ENCODE measurements at regions not wholly inside any gene's neighbourhood (a gene's known extent, or its start where the extent isn't known, plus 50 kb on each side); places are given as distances from the start of the nearest gene placed in this dataset.

- no peak for DNase-seq (ENCODE audit: low read depth, low spot score)
Observed at GRCh38 chr7:33810356-33810755, 95.0 kb upstream of the BMPER start.

GRCh38 chr7:33813331-33813730 is 92.0 kb upstream of the BMPER start:
- no peak for DNase-seq (ENCODE audit: low read depth, low spot score)

GRCh38 chr7:33814400-33814799 is 90.9 kb upstream of the BMPER start:
- DNase-seq (ENCODE audit: low read depth, low spot score), result no peak

GRCh38 chr7:33814936-33815335 is 90.4 kb upstream of the BMPER start:
- DNase-seq (ENCODE audit: low read depth, low spot score), result no peak

GRCh38 chr7:33815336-33815735 is 90.0 kb upstream of the BMPER start:
- DNase-seq (ENCODE audit: low read depth, low spot score), result no peak

- DNase-seq (ENCODE audit: low read depth, low spot score), result no peak
Observed at GRCh38 chr7:33816106-33816505, 89.2 kb upstream of the BMPER start.

- no peak for DNase-seq (ENCODE audit: low read depth, low spot score)
Observed at GRCh38 chr7:33819658-33820057, 85.7 kb upstream of the BMPER start.

GRCh38 chr7:33820206-33820605 is 85.1 kb upstream of the BMPER start:
- DNase-seq (ENCODE audit: low read depth, low spot score), result no peak

- no peak for DNase-seq (ENCODE audit: low read depth, low spot score)
Observed at GRCh38 chr7:33821970-33822369, 83.4 kb upstream of the BMPER start.

GRCh38 chr7:33823913-33824312 is 81.4 kb upstream of the BMPER start:
- no peak for DNase-seq (ENCODE audit: low read depth, low spot score)

- DNase-seq (ENCODE audit: low read depth, low spot score), result no peak
Observed at GRCh38 chr7:33824911-33825459, 80.4 kb upstream of the BMPER start.

- DNase-seq (ENCODE audit: low read depth, low spot score), result no peak
Observed at GRCh38 chr7:33825644-33826043, 79.7 kb upstream of the BMPER start.

- DNase-seq (ENCODE audit: low read depth, low spot score), result no peak
Observed at GRCh38 chr7:33829536-33829935, 75.8 kb upstream of the BMPER start.

GRCh38 chr7:33831389-33832141 is 73.8 kb upstream of the BMPER start:
- DNase-seq (ENCODE audit: low read depth, low spot score), result no peak

GRCh38 chr7:33832271-33832721 is 73.0 kb upstream of the BMPER start:
- no peak for DNase-seq (ENCODE audit: low read depth, low spot score)

GRCh38 chr7:33836797-33837355 is 68.5 kb upstream of the BMPER start:
- DNase-seq (ENCODE audit: low read depth, low spot score), result no peak

GRCh38 chr7:33837356-33837851 is 67.9 kb upstream of the BMPER start:
- DNase-seq (ENCODE audit: low read depth, low spot score), result no peak

- no peak for DNase-seq (ENCODE audit: low read depth, low spot score)
Observed at GRCh38 chr7:33841031-33841430, 64.3 kb upstream of the BMPER start.

- DNase-seq (ENCODE audit: low read depth, low spot score), result no peak
Observed at GRCh38 chr7:33841705-33842129, 63.6 kb upstream of the BMPER start.

- DNase-seq (ENCODE audit: low read depth, low spot score), result no peak
Observed at GRCh38 chr7:33842150-33842549, 63.2 kb upstream of the BMPER start.

GRCh38 chr7:33845991-33846509 is 59.3 kb upstream of the BMPER start:
- no peak for DNase-seq (ENCODE audit: low read depth, low spot score)

GRCh38 chr7:33849004-33849403 is 56.3 kb upstream of the BMPER start:
- DNase-seq (ENCODE audit: low read depth, low spot score), result no peak

All from brain pericyte (primary cell).